Upper lobe of right lung (tissue), 1 donor: ENCODE measurements at regions not wholly inside any gene's neighbourhood (a gene's known extent, or its start where the extent isn't known, plus 50 kb on each side); places are given as distances from the start of the nearest gene placed in this dataset.

Experiments used
- ATAC-seq: fragments of 200-7000 bp; cut with Tn5 transposase; one replicate; pipeline ENCODE4 v1.9.1; 2020; ENCODE audit warnings: mild to moderate bottlenecking, moderate library complexity
- DNase-seq: peaks from one replicate; pipeline ENCODE4 v3.0.0-alpha.2; 2020
- H3K27ac ChIP-seq: fragments of 200-600 bp; one replicate; pipeline ENCODE4 v1.8.0; 2022
- H3K27me3 ChIP-seq: fragments of 200-600 bp; one replicate; pipeline ENCODE4 v1.8.0; 2022; ENCODE audit warnings: mild to moderate bottlenecking
- H3K36me3 ChIP-seq: fragments of 200-600 bp; one replicate; pipeline ENCODE4 v1.8.0; 2022
- H3K4me1 ChIP-seq: fragments of 200-600 bp; one replicate; pipeline ENCODE4 v1.8.0; 2022
- H3K4me3 ChIP-seq: fragments of 200-600 bp; one replicate; pipeline ENCODE4 v1.8.0; 2022; ENCODE audit warnings: mild to moderate bottlenecking
- H3K9me3 ChIP-seq: fragments of 200-600 bp; one replicate; pipeline ENCODE4 v1.8.0; 2022
- CTCF ChIP-seq: fragments of 200-600 bp; IDR thresholded peaks from one replicate; pipeline ENCODE4 v1.8.0; 2022; ENCODE audit warnings: antibody characterized with exemption
- intact Hi-C: fragments of 100-400 bp; cut with DNase I; formaldehyde crosslinking; loops from one replicate; pipeline ENCODE4 v1.11.0; 2022
- donor health status: DM: no; HTN: yes; CAD: no; lungs with severe emphysema.

- ATAC-seq (no peak), DNase-seq (no peak)
- no peaks in the 10 kb centered on the region for H3K36me3 ChIP-seq
- no peak overlapping the region for H3K27ac ChIP-seq
- no peaks in the 10 kb centered on the region for H3K4me1 ChIP-seq
- H3K27me3 ChIP-seq: no peaks in the 10 kb centered on the region
- intact Hi-C loops: no loop called here
- H3K4me3 ChIP-seq: no peak overlapping the region
- no peaks in the 10 kb centered on the region for H3K9me3 ChIP-seq
- TF ChIP-seq CTCF: no peak
These were observed 1020.6 kb downstream of the TLE4 start for GRCh38 chr9:80592413-80592812.

- Histone ChIP-seq H3K9me3 (no peaks in the 10 kb centered on the region), H3K27me3 (no peaks in the 10 kb centered on the region), H3K36me3 (no peaks in the 10 kb centered on the region), H3K4me3 (no peak overlapping the region), H3K4me1 (no peaks in the 10 kb centered on the region), H3K27ac (no peak overlapping the region)
- TF ChIP-seq CTCF: no peak
- no peak for DNase-seq
- intact Hi-C loops: no loop called here
- ATAC-seq: no peak
These were observed 1015.1 kb downstream of the TLE4 start for GRCh38 chr9:80586786-80587330.

- no peaks in the 10 kb centered on the region for H3K4me1 ChIP-seq
- H3K36me3 ChIP-seq: no peaks in the 10 kb centered on the region
- H3K27me3 ChIP-seq: no peaks in the 10 kb centered on the region
- no peak for TF ChIP-seq CTCF
- DNase-seq: no peak
- H3K9me3 ChIP-seq: peaks cover 19% of the 10 kb centered on the region
- H3K4me3 ChIP-seq: no peak overlapping the region
- intact Hi-C loops: no loop called here
- ATAC-seq: no peak
- H3K27ac ChIP-seq: no peak overlapping the region
These were observed 1000.2 kb downstream of the TLE4 start for GRCh38 chr9:80571953-80572352.

GRCh38 chr9:80569236-80569635, 997.5 kb downstream of the TLE4 start:
- no peak overlapping the region for H3K27ac ChIP-seq
- intact Hi-C loops: no loop called here
- H3K4me3 ChIP-seq: no peak overlapping the region
- no peaks in the 10 kb centered on the region for H3K4me1 ChIP-seq
- ATAC-seq (no peak), DNase-seq (no peak)
- H3K36me3 ChIP-seq: no peaks in the 10 kb centered on the region
- no peaks in the 10 kb centered on the region for H3K27me3 ChIP-seq
- no peak for TF ChIP-seq CTCF
- peaks cover 19% of the 10 kb centered on the region for H3K9me3 ChIP-seq

GRCh38 chr9:80561526-80561925, 989.8 kb downstream of the TLE4 start:
- no peak for DNase-seq
- Histone ChIP-seq H3K36me3 (no peaks in the 10 kb centered on the region), H3K27ac (no peak overlapping the region), H3K4me3 (no peak overlapping the region), H3K27me3 (no peaks in the 10 kb centered on the region), H3K9me3 (no peaks in the 10 kb centered on the region), H3K4me1 (no peaks in the 10 kb centered on the region)
- intact Hi-C loops: no loop called here
- TF ChIP-seq CTCF: no peak
- no peak for ATAC-seq

- TF ChIP-seq CTCF: no peak
- no peak for DNase-seq
- Histone ChIP-seq H3K27me3 (no peaks in the 10 kb centered on the region), H3K4me1 (no peaks in the 10 kb centered on the region), H3K9me3 (no peaks in the 10 kb centered on the region), H3K4me3 (no peak overlapping the region), H3K36me3 (no peaks in the 10 kb centered on the region), H3K27ac (no peak overlapping the region)
- intact Hi-C loops: no loop called here
- no peak for ATAC-seq
These were observed 989.2 kb downstream of the TLE4 start for GRCh38 chr9:80560976-80561375.
